ENCODE measurements at regions not wholly inside any gene's neighbourhood (a gene's known extent, or its start where the extent isn't known, plus 50 kb on each side); places are given as distances from the start of the nearest gene placed in this dataset.

DNA sequence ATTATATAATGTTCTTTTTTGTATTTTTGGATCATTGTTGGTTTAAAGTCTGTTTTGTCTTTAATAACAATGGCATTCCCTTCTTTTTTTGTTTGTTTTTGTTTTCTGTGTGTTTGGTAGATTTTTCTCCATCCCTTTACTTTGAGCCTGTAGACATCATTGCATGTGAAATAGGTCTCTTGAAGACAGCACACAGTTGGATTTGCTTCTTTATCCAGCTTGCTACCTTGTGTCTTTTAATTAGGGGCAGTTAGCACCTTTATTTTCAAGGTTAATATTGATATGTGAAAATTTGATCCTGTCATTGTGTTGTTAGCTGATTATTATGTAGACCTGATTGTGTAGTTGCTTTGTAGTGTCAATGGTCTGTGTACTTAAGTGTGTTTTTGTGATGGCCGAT lies 235.7 kb downstream of the KCNJ3 start:
- TF ChIP-seq, protein P1, sequence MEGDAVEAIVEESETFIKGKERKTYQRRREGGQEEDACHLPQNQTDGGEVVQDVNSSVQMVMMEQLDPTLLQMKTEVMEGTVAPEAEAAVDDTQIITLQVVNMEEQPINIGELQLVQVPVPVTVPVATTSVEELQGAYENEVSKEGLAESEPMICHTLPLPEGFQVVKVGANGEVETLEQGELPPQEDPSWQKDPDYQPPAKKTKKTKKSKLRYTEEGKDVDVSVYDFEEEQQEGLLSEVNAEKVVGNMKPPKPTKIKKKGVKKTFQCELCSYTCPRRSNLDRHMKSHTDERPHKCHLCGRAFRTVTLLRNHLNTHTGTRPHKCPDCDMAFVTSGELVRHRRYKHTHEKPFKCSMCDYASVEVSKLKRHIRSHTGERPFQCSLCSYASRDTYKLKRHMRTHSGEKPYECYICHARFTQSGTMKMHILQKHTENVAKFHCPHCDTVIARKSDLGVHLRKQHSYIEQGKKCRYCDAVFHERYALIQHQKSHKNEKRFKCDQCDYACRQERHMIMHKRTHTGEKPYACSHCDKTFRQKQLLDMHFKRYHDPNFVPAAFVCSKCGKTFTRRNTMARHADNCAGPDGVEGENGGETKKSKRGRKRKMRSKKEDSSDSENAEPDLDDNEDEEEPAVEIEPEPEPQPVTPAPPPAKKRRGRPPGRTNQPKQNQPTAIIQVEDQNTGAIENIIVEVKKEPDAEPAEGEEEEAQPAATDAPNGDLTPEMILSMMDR (IDR thresholded peaks at IDR 0.05; ENCODE audit: low read depth, low read length): no peak
- no peak for TF ChIP-seq EZH2phosphoT487 (IDR thresholded peaks at IDR 0.05; ENCODE audit: low read depth)
